OCI-LY3 (cell line): ENCODE measurements at regions not wholly inside any gene's neighbourhood (a gene's known extent, or its start where the extent isn't known, plus 50 kb on each side); places are given as distances from the start of the nearest gene placed in this dataset.

Experiments used
- EZH2phosphoT487 ChIP-seq: fragments of 200-600 bp; shearing (Covaris generic); IDR thresholded peaks from 2 replicates; pipeline ENCODE4 v1.6.1; 2018; ENCODE audit warnings: antibody characterized with exemption, mixed run types, low read depth
- TF ChIP-seq, protein P1 (sequence below): fragments of 200-600, 300-600 bp; sonication (generic); IDR thresholded peaks from 2 replicates; pipeline ENCODE4 v1.5.1; 2014; ENCODE audit warnings: antibody characterized with exemption, low read length, low read depth

DNA sequence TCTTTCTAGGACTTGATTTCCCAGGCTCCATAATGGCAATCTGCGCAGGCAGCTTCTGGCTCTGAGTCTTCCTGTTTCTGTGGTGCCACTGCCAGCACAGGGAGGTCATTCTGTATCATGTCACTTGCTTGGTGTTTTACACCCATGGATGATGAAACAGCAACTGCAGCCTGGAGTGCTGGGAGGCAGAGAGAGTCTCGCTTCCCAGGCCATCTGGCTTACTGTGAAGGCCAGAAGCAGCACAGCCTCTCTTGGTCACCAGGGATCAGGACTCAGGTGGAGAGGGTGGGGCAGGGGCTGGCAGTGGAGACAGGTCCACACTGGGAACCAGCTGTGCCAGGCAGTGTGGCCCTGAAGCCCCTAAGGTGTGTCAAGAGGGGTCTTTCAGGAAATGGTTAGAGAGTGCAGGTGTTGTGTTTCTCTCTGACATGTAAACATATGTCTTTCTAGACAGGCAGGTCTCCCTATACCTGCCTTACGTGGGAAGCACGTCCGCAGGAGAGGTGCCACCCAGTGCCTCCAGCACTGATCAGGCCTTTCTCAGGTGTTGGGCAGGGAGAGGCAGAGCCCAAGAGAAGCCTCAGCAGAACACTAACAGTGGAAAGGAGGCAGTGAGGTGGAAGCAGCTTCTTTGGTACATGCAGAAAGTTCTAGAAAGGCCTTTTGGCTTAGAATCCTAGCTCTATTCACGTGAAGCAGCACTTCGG, 71.4 kb downstream of the INSIG1 start:
- TF ChIP-seq, protein P1, sequence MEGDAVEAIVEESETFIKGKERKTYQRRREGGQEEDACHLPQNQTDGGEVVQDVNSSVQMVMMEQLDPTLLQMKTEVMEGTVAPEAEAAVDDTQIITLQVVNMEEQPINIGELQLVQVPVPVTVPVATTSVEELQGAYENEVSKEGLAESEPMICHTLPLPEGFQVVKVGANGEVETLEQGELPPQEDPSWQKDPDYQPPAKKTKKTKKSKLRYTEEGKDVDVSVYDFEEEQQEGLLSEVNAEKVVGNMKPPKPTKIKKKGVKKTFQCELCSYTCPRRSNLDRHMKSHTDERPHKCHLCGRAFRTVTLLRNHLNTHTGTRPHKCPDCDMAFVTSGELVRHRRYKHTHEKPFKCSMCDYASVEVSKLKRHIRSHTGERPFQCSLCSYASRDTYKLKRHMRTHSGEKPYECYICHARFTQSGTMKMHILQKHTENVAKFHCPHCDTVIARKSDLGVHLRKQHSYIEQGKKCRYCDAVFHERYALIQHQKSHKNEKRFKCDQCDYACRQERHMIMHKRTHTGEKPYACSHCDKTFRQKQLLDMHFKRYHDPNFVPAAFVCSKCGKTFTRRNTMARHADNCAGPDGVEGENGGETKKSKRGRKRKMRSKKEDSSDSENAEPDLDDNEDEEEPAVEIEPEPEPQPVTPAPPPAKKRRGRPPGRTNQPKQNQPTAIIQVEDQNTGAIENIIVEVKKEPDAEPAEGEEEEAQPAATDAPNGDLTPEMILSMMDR: no peak
- no peak for TF ChIP-seq EZH2phosphoT487
